ENCODE measurements at regions not wholly inside any gene's neighbourhood (a gene's known extent, or its start where the extent isn't known, plus 50 kb on each side); places are given as distances from the start of the nearest gene placed in this dataset.

- H3K9me3 Mint-ChIP-seq = peaks cover 8% of the 10 kb centered on the region
- H3K4me3 Mint-ChIP-seq = no peak overlapping the region
- peaks cover 6% of the 10 kb centered on the region for H3K36me3 Mint-ChIP-seq
- no peak for ATAC-seq
- no peak overlapping the region for H3K27ac Mint-ChIP-seq
- H3K4me1 Mint-ChIP-seq = no peaks in the 10 kb centered on the region
- no peaks in the 10 kb centered on the region for H3K27me3 Mint-ChIP-seq
Measured at GRCh38 chr15:35320158-35320780, 225.7 kb downstream of the DPH6 start.

- Mint-ChIP-seq H3K36me3 (peaks cover 14% of the 10 kb centered on the region), H3K27me3 (no peaks in the 10 kb centered on the region), H3K4me1 (no peaks in the 10 kb centered on the region), H3K4me3 (no peak overlapping the region), H3K9me3 (peaks cover 8% of the 10 kb centered on the region), H3K27ac (no peak overlapping the region)
- ATAC-seq = no peak
Measured at GRCh38 chr15:35319354-35319753, 226.6 kb downstream of the DPH6 start.

GRCh38 chr15:35317217-35317616 lies 228.7 kb downstream of the DPH6 start:
- Mint-ChIP-seq H3K4me1 (no peaks in the 10 kb centered on the region), H3K4me3 (no peak overlapping the region), H3K9me3 (peaks cover 8% of the 10 kb centered on the region), H3K27ac (no peak overlapping the region), H3K27me3 (no peaks in the 10 kb centered on the region), H3K36me3 (peaks cover 16% of the 10 kb centered on the region)
- ATAC-seq = no peak

GRCh38 chr15:35312344-35312743 lies 227.2 kb upstream of the NANOGP8 start:
- Mint-ChIP-seq H3K4me1 (no peaks in the 10 kb centered on the region), H3K4me3 (no peak overlapping the region), H3K9me3 (peaks cover 8% of the 10 kb centered on the region), H3K27ac (no peak overlapping the region), H3K36me3 (peaks cover 16% of the 10 kb centered on the region), H3K27me3 (no peaks in the 10 kb centered on the region)
- ATAC-seq = no peak

- no peaks in the 10 kb centered on the region for H3K27me3 Mint-ChIP-seq
Measured at GRCh38 chr15:35311615-35312014, 226.5 kb upstream of the NANOGP8 start.

GRCh38 chr15:35309886-35310285 lies 224.8 kb upstream of the NANOGP8 start:
- no peak overlapping the region for H3K27ac Mint-ChIP-seq
- H3K4me1 Mint-ChIP-seq = no peaks in the 10 kb centered on the region
- H3K36me3 Mint-ChIP-seq = peaks cover 7% of the 10 kb centered on the region
- H3K9me3 Mint-ChIP-seq = no peaks in the 10 kb centered on the region
- no peak for ATAC-seq
- no peaks in the 10 kb centered on the region for H3K27me3 Mint-ChIP-seq
- no peak overlapping the region for H3K4me3 Mint-ChIP-seq

More at GRCh38 chr15:35311615-35312014, 226.5 kb upstream of the NANOGP8 start:
- Mint-ChIP-seq H3K4me1 (no peaks in the 10 kb centered on the region), H3K4me3 (no peak overlapping the region), H3K9me3 (peaks cover 8% of the 10 kb centered on the region), H3K27ac (no peak overlapping the region), H3K36me3 (peaks cover 16% of the 10 kb centered on the region)
- no peak for ATAC-seq

GRCh38 chr15:35308802-35309201 lies 223.7 kb upstream of the NANOGP8 start:
- no peak overlapping the region for H3K4me3 Mint-ChIP-seq
- no peak overlapping the region for H3K27ac Mint-ChIP-seq
- H3K27me3 Mint-ChIP-seq = no peaks in the 10 kb centered on the region
- H3K9me3 Mint-ChIP-seq = no peaks in the 10 kb centered on the region
- no peak for ATAC-seq
- no peaks in the 10 kb centered on the region for H3K36me3 Mint-ChIP-seq
- no peaks in the 10 kb centered on the region for H3K4me1 Mint-ChIP-seq

GRCh38 chr15:35307676-35308075 lies 222.6 kb upstream of the NANOGP8 start:
- ATAC-seq = no peak
- H3K9me3 Mint-ChIP-seq = no peaks in the 10 kb centered on the region
- no peak overlapping the region for H3K4me3 Mint-ChIP-seq
- H3K27ac Mint-ChIP-seq = no peak overlapping the region
- no peaks in the 10 kb centered on the region for H3K4me1 Mint-ChIP-seq
- H3K27me3 Mint-ChIP-seq = no peaks in the 10 kb centered on the region
- no peaks in the 10 kb centered on the region for H3K36me3 Mint-ChIP-seq

GRCh38 chr15:35307026-35307425 lies 221.9 kb upstream of the NANOGP8 start:
- H3K27ac Mint-ChIP-seq = no peak overlapping the region
- H3K9me3 Mint-ChIP-seq = no peaks in the 10 kb centered on the region
- no peaks in the 10 kb centered on the region for H3K36me3 Mint-ChIP-seq
- H3K4me3 Mint-ChIP-seq = no peak overlapping the region
- H3K27me3 Mint-ChIP-seq = no peaks in the 10 kb centered on the region
- no peaks in the 10 kb centered on the region for H3K4me1 Mint-ChIP-seq
- no peak for ATAC-seq

GRCh38 chr15:35306361-35306981 lies 221.4 kb upstream of the NANOGP8 start:
- H3K36me3 Mint-ChIP-seq = no peaks in the 10 kb centered on the region
- H3K9me3 Mint-ChIP-seq = no peaks in the 10 kb centered on the region
- no peaks in the 10 kb centered on the region for H3K4me1 Mint-ChIP-seq
- ATAC-seq = no peak
- H3K4me3 Mint-ChIP-seq = no peak overlapping the region
- H3K27me3 Mint-ChIP-seq = no peaks in the 10 kb centered on the region
- no peak overlapping the region for H3K27ac Mint-ChIP-seq

- no peaks in the 10 kb centered on the region for H3K4me1 Mint-ChIP-seq
- no peak overlapping the region for H3K27ac Mint-ChIP-seq
- ATAC-seq = no peak
- no peaks in the 10 kb centered on the region for H3K36me3 Mint-ChIP-seq
- H3K9me3 Mint-ChIP-seq = no peaks in the 10 kb centered on the region
- H3K4me3 Mint-ChIP-seq = no peak overlapping the region
- no peaks in the 10 kb centered on the region for H3K27me3 Mint-ChIP-seq
Measured at GRCh38 chr15:35305946-35306345, 220.9 kb upstream of the NANOGP8 start.

GRCh38 chr15:35305031-35305550 lies 220.0 kb upstream of the NANOGP8 start:
- ATAC-seq = no peak
- H3K27me3 Mint-ChIP-seq = no peaks in the 10 kb centered on the region
- no peak overlapping the region for H3K4me3 Mint-ChIP-seq
- no peaks in the 10 kb centered on the region for H3K9me3 Mint-ChIP-seq
- H3K27ac Mint-ChIP-seq = no peak overlapping the region
- no peaks in the 10 kb centered on the region for H3K36me3 Mint-ChIP-seq
- no peaks in the 10 kb centered on the region for H3K4me1 Mint-ChIP-seq

GRCh38 chr15:35304389-35304788 lies 219.3 kb upstream of the NANOGP8 start:
- H3K27ac Mint-ChIP-seq = no peak overlapping the region
- H3K4me1 Mint-ChIP-seq = no peaks in the 10 kb centered on the region
- no peaks in the 10 kb centered on the region for H3K36me3 Mint-ChIP-seq
- H3K27me3 Mint-ChIP-seq = no peaks in the 10 kb centered on the region
- H3K9me3 Mint-ChIP-seq = no peaks in the 10 kb centered on the region
- no peak for ATAC-seq
- H3K4me3 Mint-ChIP-seq = no peak overlapping the region

GRCh38 chr15:35302334-35302733 lies 217.2 kb upstream of the NANOGP8 start:
- Mint-ChIP-seq H3K36me3 (no peaks in the 10 kb centered on the region), H3K4me3 (no peak overlapping the region)
- ATAC-seq = no peak

GRCh38 chr15:35301088-35301487 lies 216.0 kb upstream of the NANOGP8 start:
- Mint-ChIP-seq H3K27me3 (no peaks in the 10 kb centered on the region), H3K36me3 (no peaks in the 10 kb centered on the region), H3K4me1 (no peaks in the 10 kb centered on the region), H3K27ac (no peak overlapping the region), H3K9me3 (no peaks in the 10 kb centered on the region), H3K4me3 (no peak overlapping the region)
- no peak for ATAC-seq

More at GRCh38 chr15:35302334-35302733, 217.2 kb upstream of the NANOGP8 start:
- H3K4me1 Mint-ChIP-seq = no peaks in the 10 kb centered on the region
- no peaks in the 10 kb centered on the region for H3K27me3 Mint-ChIP-seq
- H3K9me3 Mint-ChIP-seq = no peaks in the 10 kb centered on the region
- H3K27ac Mint-ChIP-seq = no peak overlapping the region

GRCh38 chr15:35299059-35299735 lies 214.1 kb upstream of the NANOGP8 start:
- no peak overlapping the region for H3K4me3 Mint-ChIP-seq
- no peak overlapping the region for H3K27ac Mint-ChIP-seq
- no peaks in the 10 kb centered on the region for H3K27me3 Mint-ChIP-seq
- no peaks in the 10 kb centered on the region for H3K4me1 Mint-ChIP-seq
- ATAC-seq = no peak
- H3K9me3 Mint-ChIP-seq = no peaks in the 10 kb centered on the region
- H3K36me3 Mint-ChIP-seq = no peaks in the 10 kb centered on the region

Measured in stimulated activated memory B cell treated with anti-CD40 and anti-IgM and Interleukin-4, amounts not matched to agents 10 μg/mL and 1 μg/mL and 100 μg/mL, for 72 hours (primary cell).